Natural killer cell treated with Interleukin-12 subunit alpha and Interleukin-12 subunit beta and Interleukin-15 and Interleukin-18, amount 100 ng/mL, for 72 hours (primary cell): ENCODE measurements at regions not wholly inside any gene's neighbourhood (a gene's known extent, or its start where the extent isn't known, plus 50 kb on each side); places are given as distances from the start of the nearest gene placed in this dataset.

ENCODE experiments used
- ATAC-seq, 2 donors: fragments of 150-1000 bp; cut with Tn5 transposase in 1 of 2; sonication (Bioruptor Pico), chemical (Tn5 transposase) in 1 of 2; 2 replicates each; pipeline ENCODE4 v1.10.0; 2021
- DNase-seq: peaks from one replicate; pipeline ENCODE4 v3.0.0; 2022; ENCODE audit warnings: low spot score
- H3K27ac Mint-ChIP-seq, 2 donors: 1 replicate in 1 of 2; 2 replicates in 1 of 2; pipeline ENCODE4 v1.8.0; 2022; ENCODE audit warnings: mixed read lengths in 2 of 2, mild to moderate bottlenecking in 1 of 2, moderate library complexity in 1 of 2
- H3K27me3 Mint-ChIP-seq, 2 donors: 1 replicate in 1 of 2; 2 replicates in 1 of 2; pipeline ENCODE4 v1.8.0; 2022; ENCODE audit warnings: mixed read lengths in 2 of 2
- H3K36me3 Mint-ChIP-seq: one replicate; pipeline ENCODE4 v1.8.0; 2022; ENCODE audit warnings: mixed read lengths
- H3K4me1 Mint-ChIP-seq, 2 donors: 1 replicate in 1 of 2; 2 replicates in 1 of 2; pipeline ENCODE4 v1.8.0; 2022; ENCODE audit warnings: low read depth in 2 of 2, mixed read lengths in 2 of 2, mild to moderate bottlenecking in 1 of 2
- H3K4me3 Mint-ChIP-seq: one replicate; pipeline ENCODE4 v1.8.0; 2022; ENCODE audit warnings: mixed read lengths
- H3K9me3 Mint-ChIP-seq: 2 replicates; pipeline ENCODE4 v1.8.0; 2022; ENCODE audit warnings: mixed read lengths

GRCh38 chr2:14270036-14270582 is 362.4 kb upstream of the LRATD1 start:
- DNase-seq (no peak), ATAC-seq (no peak)
- H3K4me1 Mint-ChIP-seq = no peaks in the 10 kb centered on the region
- H3K4me3 Mint-ChIP-seq = no peak overlapping the region
- H3K27me3 Mint-ChIP-seq = no peaks in the 10 kb centered on the region
- H3K9me3 Mint-ChIP-seq = peaks cover 25% of the 10 kb centered on the region
- no peak overlapping the region for H3K27ac Mint-ChIP-seq
- H3K36me3 Mint-ChIP-seq = no peaks in the 10 kb centered on the region

GRCh38 chr2:14272396-14273075 is 360.0 kb upstream of the LRATD1 start:
- H3K9me3 Mint-ChIP-seq = peaks cover 17% of the 10 kb centered on the region
- H3K27ac Mint-ChIP-seq = no peak overlapping the region
- no peak for DNase-seq
- no peak overlapping the region for H3K4me3 Mint-ChIP-seq
- no peaks in the 10 kb centered on the region for H3K36me3 Mint-ChIP-seq
- no peaks in the 10 kb centered on the region for H3K4me1 Mint-ChIP-seq
- no peaks in the 10 kb centered on the region for H3K27me3 Mint-ChIP-seq
- ATAC-seq = no peak

DNA sequence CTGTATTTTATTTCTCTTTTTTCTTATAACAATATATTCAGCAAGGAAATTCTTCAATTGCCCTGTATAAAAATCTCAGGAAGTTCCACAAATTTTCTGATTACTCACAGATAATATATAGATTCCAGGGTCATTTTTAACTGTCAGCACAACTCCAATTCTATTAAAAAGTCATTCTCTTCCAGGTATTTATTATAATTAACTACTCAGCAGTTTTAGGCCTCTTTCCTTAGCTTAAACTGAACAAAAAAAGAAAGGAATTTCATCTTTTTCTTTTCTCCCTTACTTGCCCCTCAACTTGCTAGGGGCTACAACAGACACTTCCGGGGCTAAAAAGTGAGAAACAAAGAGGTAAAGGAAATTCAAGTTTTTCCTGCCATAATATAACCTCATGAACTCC is 358.9 kb upstream of the LRATD1 start:
- Mint-ChIP-seq H3K4me1 (no peaks in the 10 kb centered on the region), H3K27ac (no peak overlapping the region), H3K4me3 (no peak overlapping the region), H3K27me3 (no peaks in the 10 kb centered on the region), H3K9me3 (peaks cover 17% of the 10 kb centered on the region), H3K36me3 (no peaks in the 10 kb centered on the region)
- DNase-seq (no peak), ATAC-seq (no peak)

DNA sequence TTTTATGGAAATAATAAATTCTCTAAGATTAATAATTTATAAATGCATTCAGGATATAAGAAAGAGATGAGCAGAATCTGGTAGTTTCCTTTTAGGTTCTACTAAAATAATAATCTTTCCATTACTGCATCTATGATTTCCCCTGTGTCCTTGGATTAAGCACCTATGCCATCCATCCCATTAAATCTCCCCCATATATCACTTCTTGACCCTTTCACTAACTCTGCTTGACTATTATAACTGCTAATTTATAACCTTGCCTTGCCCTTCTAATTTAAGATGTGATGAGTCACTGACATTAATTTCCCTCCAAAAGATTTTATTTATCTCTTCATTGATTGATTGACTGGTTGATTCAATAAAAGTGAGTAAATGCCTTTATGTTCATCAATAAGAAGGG is 348.3 kb upstream of the LRATD1 start:
- DNase-seq = no peak
- Mint-ChIP-seq H3K4me3 (no peak overlapping the region), H3K36me3 (peaks cover 5% of the 10 kb centered on the region), H3K27me3 (no peaks in the 10 kb centered on the region), H3K27ac (no peak overlapping the region), H3K9me3 (peaks cover 18% of the 10 kb centered on the region), H3K4me1 (no peaks in the 10 kb centered on the region)
- no peak for ATAC-seq

- no peak for DNase-seq
- no peak overlapping the region for H3K27ac Mint-ChIP-seq
- peaks cover 18% of the 10 kb centered on the region for H3K9me3 Mint-ChIP-seq
- ATAC-seq = no peak
- no peaks in the 10 kb centered on the region for H3K4me1 Mint-ChIP-seq
- H3K27me3 Mint-ChIP-seq = no peaks in the 10 kb centered on the region
- H3K36me3 Mint-ChIP-seq = peaks cover 5% of the 10 kb centered on the region
- H3K4me3 Mint-ChIP-seq = no peak overlapping the region
Measured at GRCh38 chr2:14285812-14286211, 346.7 kb upstream of the LRATD1 start.

GRCh38 chr2:14288016-14288415 is 344.5 kb upstream of the LRATD1 start:
- Mint-ChIP-seq H3K4me3 (no peak overlapping the region), H3K9me3 (peaks cover 15% of the 10 kb centered on the region), H3K4me1 (no peaks in the 10 kb centered on the region), H3K27me3 (no peaks in the 10 kb centered on the region), H3K27ac (no peak overlapping the region), H3K36me3 (no peaks in the 10 kb centered on the region)
- DNase-seq = no peak
- no peak for ATAC-seq

- peaks cover 26% of the 10 kb centered on the region for H3K9me3 Mint-ChIP-seq
- H3K27ac Mint-ChIP-seq = no peak overlapping the region
- ATAC-seq (no peak), DNase-seq (no peak)
- H3K4me3 Mint-ChIP-seq = no peak overlapping the region
- no peaks in the 10 kb centered on the region for H3K27me3 Mint-ChIP-seq
- no peaks in the 10 kb centered on the region for H3K36me3 Mint-ChIP-seq
- H3K4me1 Mint-ChIP-seq = no peaks in the 10 kb centered on the region
Measured at GRCh38 chr2:14292964-14293363, 339.6 kb upstream of the LRATD1 start.

DNA sequence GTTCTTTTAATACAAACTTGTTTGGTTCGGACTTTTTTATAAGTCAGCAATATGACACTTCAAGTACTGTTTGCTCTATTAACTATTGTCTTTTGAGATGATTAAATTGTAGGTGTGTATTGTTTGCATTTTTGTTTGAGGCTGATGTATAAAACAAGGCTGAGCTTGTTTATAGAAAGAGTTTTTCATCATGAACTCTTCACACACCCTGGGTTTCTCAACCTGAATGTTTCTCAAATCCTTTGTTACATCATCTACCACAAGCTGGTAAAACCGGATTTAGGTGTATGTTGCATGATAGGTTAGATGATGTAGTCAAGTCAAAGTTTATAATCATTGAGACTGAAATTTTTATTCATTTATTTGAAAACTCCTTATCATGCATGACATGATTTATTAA is 335.2 kb upstream of the LRATD1 start:
- Mint-ChIP-seq H3K27ac (no peak overlapping the region), H3K27me3 (no peaks in the 10 kb centered on the region), H3K4me1 (no peaks in the 10 kb centered on the region), H3K9me3 (peaks cover 30% of the 10 kb centered on the region), H3K4me3 (no peak overlapping the region), H3K36me3 (no peaks in the 10 kb centered on the region)
- DNase-seq = no peak
- no peak for ATAC-seq

DNA sequence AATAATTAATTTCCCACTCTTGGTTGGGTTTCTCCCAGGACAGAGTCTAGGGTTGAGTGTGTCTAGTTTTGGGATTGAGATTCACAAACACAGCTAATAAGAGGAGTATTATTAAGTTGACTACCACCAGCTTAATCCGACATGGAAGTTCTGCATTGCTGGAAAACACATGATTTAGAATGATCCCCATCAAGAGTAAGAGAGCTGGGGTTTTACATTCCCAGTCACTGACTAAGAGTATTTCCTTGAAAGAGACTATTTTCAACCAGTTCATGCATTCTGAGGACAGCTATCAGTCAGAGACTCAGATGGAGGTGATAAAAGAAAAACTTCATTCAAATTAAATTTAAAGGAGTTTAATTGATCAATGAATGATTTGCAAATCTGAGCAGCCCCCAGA is 334.6 kb upstream of the LRATD1 start:
- peaks cover 28% of the 10 kb centered on the region for H3K9me3 Mint-ChIP-seq

DNA sequence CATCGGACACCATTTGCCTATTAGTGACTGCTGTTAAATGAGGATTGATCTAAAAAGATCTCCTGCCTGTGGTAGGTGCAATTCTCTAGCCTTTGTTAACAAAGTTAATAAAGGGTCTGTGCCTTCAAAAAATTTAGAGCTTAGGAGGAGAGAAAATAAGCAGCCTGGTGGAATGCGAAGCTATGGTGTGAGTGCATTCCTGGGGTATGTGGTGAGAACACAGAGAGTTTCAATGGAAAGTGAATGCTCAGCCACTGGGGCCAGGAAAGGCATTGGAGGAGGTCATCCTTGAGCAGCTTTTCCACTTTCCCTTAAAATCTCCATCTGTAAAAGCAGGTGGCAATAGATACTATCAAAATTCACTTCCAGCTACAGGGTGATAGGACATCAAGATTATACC is 331.2 kb upstream of the LRATD1 start:
- Mint-ChIP-seq H3K4me1 (no peaks in the 10 kb centered on the region), H3K27me3 (no peaks in the 10 kb centered on the region), H3K36me3 (no peaks in the 10 kb centered on the region), H3K4me3 (no peak overlapping the region), H3K9me3 (peaks cover 15% of the 10 kb centered on the region), H3K27ac (no peak overlapping the region)
- DNase-seq = no peak
- ATAC-seq = no peak

More for the DNA sequence above, 334.6 kb upstream of the LRATD1 start:
- no peaks in the 10 kb centered on the region for H3K36me3 Mint-ChIP-seq
- ATAC-seq (no peak), DNase-seq (no peak)
- H3K27ac Mint-ChIP-seq = no peak overlapping the region
- no peak overlapping the region for H3K4me3 Mint-ChIP-seq
- H3K27me3 Mint-ChIP-seq = no peaks in the 10 kb centered on the region
- H3K4me1 Mint-ChIP-seq = no peaks in the 10 kb centered on the region

- Mint-ChIP-seq H3K9me3 (peaks cover 24% of the 10 kb centered on the region), H3K4me1 (no peaks in the 10 kb centered on the region), H3K27ac (no peak overlapping the region), H3K27me3 (no peaks in the 10 kb centered on the region), H3K36me3 (no peaks in the 10 kb centered on the region), H3K4me3 (no peak overlapping the region)
- no peak for ATAC-seq
- no peak for DNase-seq
Measured at GRCh38 chr2:14303366-14304115, 329.0 kb upstream of the LRATD1 start.

- no peaks in the 10 kb centered on the region for H3K36me3 Mint-ChIP-seq
- no peak for ATAC-seq
- H3K27ac Mint-ChIP-seq = no peak overlapping the region
- DNase-seq = no peak
- H3K4me3 Mint-ChIP-seq = no peak overlapping the region
- no peaks in the 10 kb centered on the region for H3K27me3 Mint-ChIP-seq
- no peaks in the 10 kb centered on the region for H3K4me1 Mint-ChIP-seq
- H3K9me3 Mint-ChIP-seq = peaks cover 22% of the 10 kb centered on the region
Measured at GRCh38 chr2:14304326-14304725, 328.2 kb upstream of the LRATD1 start.

- no peak for ATAC-seq
- no peaks in the 10 kb centered on the region for H3K27me3 Mint-ChIP-seq
- peaks cover 18% of the 10 kb centered on the region for H3K9me3 Mint-ChIP-seq
- no peak overlapping the region for H3K4me3 Mint-ChIP-seq
- no peak for DNase-seq
- no peak overlapping the region for H3K27ac Mint-ChIP-seq
- H3K4me1 Mint-ChIP-seq = no peaks in the 10 kb centered on the region
- no peaks in the 10 kb centered on the region for H3K36me3 Mint-ChIP-seq
Measured at GRCh38 chr2:14306268-14306861, 326.2 kb upstream of the LRATD1 start.

DNA sequence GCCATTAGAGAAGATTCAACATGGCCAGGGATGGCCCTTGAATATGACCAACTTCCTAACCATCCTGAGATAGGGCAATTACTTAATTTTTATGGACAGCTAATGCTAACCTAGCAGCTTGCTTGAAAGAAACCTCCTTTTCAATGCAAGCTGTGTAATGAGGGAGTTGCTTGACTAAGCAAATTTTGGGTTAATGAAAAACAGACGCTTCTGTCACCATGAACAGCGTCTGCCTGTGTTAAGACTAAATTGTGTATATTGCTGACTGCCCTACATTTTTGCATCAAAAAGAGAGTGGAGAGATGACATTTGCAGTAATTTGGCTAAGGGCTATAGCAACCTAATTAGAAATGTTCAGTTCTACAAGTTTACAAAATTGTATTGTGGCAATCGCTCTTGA is 319.2 kb upstream of the LRATD1 start:
- Mint-ChIP-seq H3K4me1 (no peaks in the 10 kb centered on the region), H3K4me3 (no peak overlapping the region), H3K27me3 (no peaks in the 10 kb centered on the region), H3K9me3 (peaks cover 17% of the 10 kb centered on the region), H3K36me3 (no peaks in the 10 kb centered on the region), H3K27ac (no peak overlapping the region)
- ATAC-seq (no peak), DNase-seq (no peak)
